Globus pallidus (tissue), 1 donor: ENCODE measurements at regions not wholly inside any gene's neighbourhood (a gene's known extent, or its start where the extent isn't known, plus 50 kb on each side); places are given as distances from the start of the nearest gene placed in this dataset.
"Not testable (repeated sequence)": the region's sequence is repeated elsewhere in the genome, so short reads cannot be mapped to it uniquely, and the experiment has no call there.

Experiments used
- DNase-seq: peaks from one replicate; pipeline ENCODE4 v3.0.0-alpha.2; 2015; ENCODE audit warnings: low spot score

GRCh38 chr22:49697047-49697446, 130.6 kb downstream of the BRD1 start:
- DNase-seq = no peak

- no peak for DNase-seq
Measured at GRCh38 chr22:49694462-49695260, 133.0 kb downstream of the BRD1 start.

GRCh38 chr22:49693848-49694247, 133.8 kb downstream of the BRD1 start:
- DNase-seq = no peak

GRCh38 chr22:49693416-49693815, 134.3 kb downstream of the BRD1 start:
- DNase-seq = no peak

GRCh38 chr22:49692499-49693225, 135.0 kb downstream of the BRD1 start:
- no peak for DNase-seq

- no peak for DNase-seq
Measured at GRCh38 chr22:49691256-49691655, 136.4 kb downstream of the BRD1 start.

GRCh38 chr22:49690454-49690853, 137.2 kb downstream of the BRD1 start:
- no peak for DNase-seq

- DNase-seq = no peak
Measured at GRCh38 chr22:49689858-49690257, 137.8 kb downstream of the BRD1 start.

GRCh38 chr22:49689255-49689770, 138.4 kb downstream of the BRD1 start:
- no peak for DNase-seq

- DNase-seq = no peak
Measured at GRCh38 chr22:49688516-49689254, 139.0 kb downstream of the BRD1 start.

GRCh38 chr22:49687786-49688515, 139.7 kb downstream of the BRD1 start:
- no peak for DNase-seq

GRCh38 chr22:49687333-49687732, 140.3 kb downstream of the BRD1 start:
- DNase-seq = no peak

GRCh38 chr22:49686495-49687219, 141.0 kb downstream of the BRD1 start:
- DNase-seq = no peak

GRCh38 chr22:49685686-49686085, 142.0 kb downstream of the BRD1 start:
- DNase-seq = no peak

GRCh38 chr22:49685116-49685515, 142.6 kb downstream of the BRD1 start:
- DNase-seq = no peak

GRCh38 chr22:49683032-49683431, 144.6 kb downstream of the BRD1 start:
- DNase-seq = no peak

GRCh38 chr22:49680819-49681218, 146.9 kb downstream of the BRD1 start:
- not testable (repeated sequence) for DNase-seq

- no peak for DNase-seq
Measured at GRCh38 chr22:49678842-49679170, 148.9 kb downstream of the BRD1 start.

GRCh38 chr22:49678137-49678841, 149.4 kb downstream of the BRD1 start:
- DNase-seq = no peak

- no peak for DNase-seq
Measured at GRCh38 chr22:49677495-49677889, 150.2 kb downstream of the BRD1 start.
